ENCODE measurements at regions not wholly inside any gene's neighbourhood (a gene's known extent, or its start where the extent isn't known, plus 50 kb on each side); places are given as distances from the start of the nearest gene placed in this dataset.

GRCh38 chrX:151510203-151510602 lies 53.3 kb upstream of the PASD1 start:
- no peak for TF ChIP-seq ARNTL (CRISPR knock-in tag; IDR thresholded peaks at IDR 0.05; ENCODE audit: borderline replicate concordance, low read depth)
- no peak for TF ChIP-seq ZNF8 (CRISPR knock-in tag; IDR thresholded peaks at IDR 0.05)
- TF ChIP-seq PPARA (CRISPR knock-in tag; IDR thresholded peaks at IDR 0.05; ENCODE audit: borderline replicate concordance): no peak
- TF ChIP-seq SNAI2 (CRISPR knock-in tag; IDR thresholded peaks at IDR 0.05): no peak
- TF ChIP-seq OSR1 (CRISPR knock-in tag; IDR thresholded peaks at IDR 0.05): no peak
- TF ChIP-seq CREB5 (CRISPR knock-in tag; IDR thresholded peaks at IDR 0.05; ENCODE audit: low read depth): no peak
- no peak for TF ChIP-seq ZNF565 (CRISPR knock-in tag; conservative IDR thresholded peaks at IDR 0.05; ENCODE audit: low read depth)
- no peak for TF ChIP-seq TCF4 (CRISPR knock-in tag; IDR thresholded peaks at IDR 0.05; ENCODE audit: borderline replicate concordance)
- no peak for TF ChIP-seq PATZ1 (CRISPR knock-in tag; IDR thresholded peaks at IDR 0.05; ENCODE audit: borderline replicate concordance)
- no peak for TF ChIP-seq TSHZ2 (CRISPR knock-in tag; IDR thresholded peaks at IDR 0.05)
- TF ChIP-seq RARB (CRISPR knock-in tag; IDR thresholded peaks at IDR 0.05): no peak

Data from SK-N-SH treated with all-trans-retinoic acid at 6 μM for 48 hours (cell line).